22Rv1 (cell line): ENCODE measurements at regions not wholly inside any gene's neighbourhood (a gene's known extent, or its start where the extent isn't known, plus 50 kb on each side); places are given as distances from the start of the nearest gene placed in this dataset.

Experiments used
- ZFX ChIP-seq: fragments of 450-650 bp; IDR thresholded peaks from 2 replicates; pipeline ENCODE4 v1.6.1; 2017; ENCODE audit warnings: antibody characterized with exemption, borderline replicate concordance
- TF ChIP-seq, protein P1 (sequence below): fragments of 450-650 bp; IDR thresholded peaks from 2 replicates; pipeline ENCODE4 v1.5.1; 2017; ENCODE audit warnings: mild to moderate bottlenecking

DNA sequence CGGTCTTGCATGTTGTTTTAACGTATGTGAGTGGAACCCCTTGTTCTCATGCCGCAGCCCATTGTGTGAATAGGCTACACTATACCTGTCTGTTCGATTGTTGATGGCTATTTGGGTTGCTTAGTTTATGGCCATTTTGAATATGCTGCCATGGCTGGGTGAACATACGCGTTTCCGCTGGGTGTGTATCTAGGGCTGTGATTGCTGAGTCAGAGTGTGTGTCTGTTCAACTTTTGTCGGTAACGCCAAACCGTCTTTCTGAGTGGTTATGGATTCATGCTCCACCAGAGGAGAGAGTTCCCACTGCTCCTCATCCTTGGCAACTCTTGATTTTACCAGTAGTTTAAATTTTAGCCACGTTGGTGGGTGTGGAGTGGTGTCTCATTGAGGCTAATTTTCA is 77.0 kb downstream of the METRNL start:
- TF ChIP-seq, protein P1, sequence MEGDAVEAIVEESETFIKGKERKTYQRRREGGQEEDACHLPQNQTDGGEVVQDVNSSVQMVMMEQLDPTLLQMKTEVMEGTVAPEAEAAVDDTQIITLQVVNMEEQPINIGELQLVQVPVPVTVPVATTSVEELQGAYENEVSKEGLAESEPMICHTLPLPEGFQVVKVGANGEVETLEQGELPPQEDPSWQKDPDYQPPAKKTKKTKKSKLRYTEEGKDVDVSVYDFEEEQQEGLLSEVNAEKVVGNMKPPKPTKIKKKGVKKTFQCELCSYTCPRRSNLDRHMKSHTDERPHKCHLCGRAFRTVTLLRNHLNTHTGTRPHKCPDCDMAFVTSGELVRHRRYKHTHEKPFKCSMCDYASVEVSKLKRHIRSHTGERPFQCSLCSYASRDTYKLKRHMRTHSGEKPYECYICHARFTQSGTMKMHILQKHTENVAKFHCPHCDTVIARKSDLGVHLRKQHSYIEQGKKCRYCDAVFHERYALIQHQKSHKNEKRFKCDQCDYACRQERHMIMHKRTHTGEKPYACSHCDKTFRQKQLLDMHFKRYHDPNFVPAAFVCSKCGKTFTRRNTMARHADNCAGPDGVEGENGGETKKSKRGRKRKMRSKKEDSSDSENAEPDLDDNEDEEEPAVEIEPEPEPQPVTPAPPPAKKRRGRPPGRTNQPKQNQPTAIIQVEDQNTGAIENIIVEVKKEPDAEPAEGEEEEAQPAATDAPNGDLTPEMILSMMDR: no peak
- TF ChIP-seq ZFX: no peak
